GM19240 (cell line): ENCODE measurements at regions not wholly inside any gene's neighbourhood (a gene's known extent, or its start where the extent isn't known, plus 50 kb on each side); places are given as distances from the start of the nearest gene placed in this dataset.

ENCODE experiments used
- DNase-seq: peaks from one replicate; pipeline ENCODE4 v3.0.0; 2011; ENCODE audit warnings: low spot score; ENCODE audit not compliant: insufficient read length

DNA sequence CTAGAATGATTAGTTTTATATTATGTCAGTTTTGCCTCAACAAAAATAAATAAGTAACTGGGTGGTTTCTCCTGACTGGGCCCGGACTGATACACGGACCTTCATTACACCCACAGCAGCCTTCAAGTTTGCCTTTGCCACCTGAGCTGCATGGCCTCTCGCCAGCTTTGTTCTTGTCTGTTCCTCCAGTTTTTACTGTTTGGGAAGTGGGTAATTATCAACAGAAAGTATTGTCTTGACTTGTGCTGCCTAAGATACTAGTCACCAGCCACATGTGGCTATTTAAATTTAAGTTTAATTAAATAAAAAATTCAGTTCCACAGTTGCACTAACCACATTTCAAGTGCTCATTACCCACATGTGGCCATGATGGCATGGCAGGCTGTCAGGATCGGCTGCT, 74.7 kb upstream of the INTU start:
- no peak for DNase-seq

DNA sequence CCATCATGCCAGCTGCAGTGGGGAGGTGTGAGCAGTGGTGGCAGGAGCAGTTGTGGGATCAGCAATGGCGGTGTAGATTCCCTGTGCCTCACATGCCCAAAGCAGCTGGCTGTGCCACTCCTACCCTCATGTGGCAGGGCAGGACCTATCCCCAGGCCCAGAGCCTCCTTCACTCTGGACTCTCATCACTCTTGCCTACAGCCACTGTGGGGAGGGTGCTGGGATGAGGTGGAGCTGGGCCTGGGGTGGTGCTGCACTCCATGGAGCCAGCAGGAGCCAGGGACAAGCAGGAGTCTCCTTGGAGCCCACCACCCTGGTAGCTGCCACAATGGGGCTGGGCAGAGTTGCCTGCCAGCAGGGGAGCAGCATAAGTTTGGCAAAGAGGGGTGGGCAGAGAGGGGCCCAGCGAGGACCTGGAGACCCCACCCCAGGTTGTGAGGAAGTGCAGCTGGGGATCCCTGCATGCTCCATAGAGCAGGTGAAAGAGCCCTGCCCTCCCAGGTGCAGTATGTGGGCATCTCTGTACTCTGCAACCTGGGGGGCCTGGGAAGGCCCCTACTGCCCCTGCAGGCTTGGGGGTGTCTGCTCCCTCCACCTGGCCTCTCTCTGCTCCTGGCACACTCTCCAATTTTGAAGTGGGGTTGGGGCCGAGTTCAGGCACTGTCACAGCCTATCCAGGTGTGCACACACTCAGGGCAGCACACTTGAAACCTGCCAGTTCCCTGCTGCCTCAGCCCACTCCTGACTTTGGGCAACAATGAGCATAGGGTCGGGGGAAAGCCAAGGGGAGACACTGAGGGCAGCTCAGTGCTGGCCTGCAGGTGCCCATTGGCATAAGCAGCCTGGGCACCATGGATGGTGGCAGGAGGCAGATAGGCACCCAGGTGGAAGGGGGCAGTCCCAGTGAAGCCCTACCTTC, 74.0 kb upstream of the INTU start:
- DNase-seq, result no peak

DNA sequence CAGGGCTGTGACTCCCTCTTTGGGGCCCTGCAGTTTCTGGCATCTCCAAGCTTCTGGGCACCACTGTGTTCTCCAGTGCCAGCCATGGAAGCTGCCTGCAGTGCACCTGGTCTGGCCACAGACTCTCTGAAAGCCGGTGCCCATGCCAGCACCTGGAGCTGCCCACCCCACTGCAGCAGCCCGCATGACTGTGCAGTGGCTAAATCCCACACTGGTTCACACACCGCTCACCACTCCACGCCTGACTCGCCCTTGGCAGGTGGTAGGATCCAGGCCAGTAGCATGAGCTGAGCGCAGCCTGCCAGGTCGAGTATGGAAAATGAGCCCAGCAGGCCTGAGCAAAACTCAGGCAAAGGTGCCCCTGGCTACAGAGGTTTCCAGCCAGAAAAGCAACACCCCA, 72.8 kb upstream of the INTU start:
- DNase-seq, result no peak

DNA sequence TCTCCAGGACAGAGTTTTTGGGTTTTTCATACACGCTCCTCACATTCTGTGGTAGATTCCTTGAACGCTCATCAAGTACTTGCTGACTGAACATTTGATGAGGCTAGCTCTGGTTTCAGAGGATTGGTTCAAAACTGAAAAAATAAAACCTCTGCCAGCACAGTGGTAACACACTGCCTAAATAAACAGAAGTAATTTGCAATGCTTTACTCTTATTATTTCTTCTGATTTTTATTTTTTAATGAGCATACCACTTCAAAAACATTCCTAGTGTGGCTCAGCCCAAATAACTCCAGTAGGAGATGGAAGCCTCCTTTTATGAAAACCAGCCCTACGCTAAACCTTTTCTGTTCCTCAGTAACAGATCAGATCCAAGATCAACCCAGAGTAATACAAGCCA, 72.0 kb upstream of the INTU start:
- no peak for DNase-seq

DNA sequence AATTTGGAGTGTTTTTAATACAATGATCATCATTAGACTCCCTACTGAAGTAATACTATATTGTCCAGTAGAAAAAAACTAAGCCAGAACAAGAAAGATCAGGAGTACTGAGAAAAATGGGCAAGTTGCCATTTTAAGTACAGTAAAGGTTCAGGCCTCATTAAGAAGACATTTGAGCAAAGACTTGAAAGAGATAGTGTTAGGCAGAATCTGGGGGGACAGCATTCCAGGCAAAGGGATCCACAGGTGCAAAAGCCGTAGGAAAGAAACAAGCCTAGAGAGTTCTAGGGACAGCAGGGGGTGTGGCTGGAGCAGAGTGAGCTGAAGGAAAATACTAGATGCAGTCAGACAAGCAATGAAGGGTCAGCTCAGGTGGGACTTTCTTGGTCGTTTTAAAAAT, 58.1 kb upstream of the INTU start:
- no peak for DNase-seq

DNA sequence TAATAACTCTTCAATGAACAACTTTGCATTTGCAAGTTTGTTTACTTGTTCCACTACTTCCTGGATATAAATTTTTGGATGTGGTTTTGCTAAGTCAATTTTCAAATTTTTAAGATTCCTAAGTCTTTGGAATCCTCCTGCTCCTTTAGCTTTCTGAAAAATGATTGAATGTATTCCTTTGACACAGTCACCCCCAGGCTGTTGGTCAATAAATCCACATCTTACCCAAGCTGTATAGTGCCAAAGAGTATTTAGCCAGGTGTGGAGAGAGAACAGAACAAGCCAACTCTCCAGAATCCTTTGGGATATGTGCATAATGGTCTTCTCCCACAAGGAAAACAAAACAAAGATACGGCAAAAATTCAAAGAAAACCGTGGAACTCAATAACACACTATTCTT, 56.9 kb upstream of the INTU start:
- DNase-seq, result no peak

DNA sequence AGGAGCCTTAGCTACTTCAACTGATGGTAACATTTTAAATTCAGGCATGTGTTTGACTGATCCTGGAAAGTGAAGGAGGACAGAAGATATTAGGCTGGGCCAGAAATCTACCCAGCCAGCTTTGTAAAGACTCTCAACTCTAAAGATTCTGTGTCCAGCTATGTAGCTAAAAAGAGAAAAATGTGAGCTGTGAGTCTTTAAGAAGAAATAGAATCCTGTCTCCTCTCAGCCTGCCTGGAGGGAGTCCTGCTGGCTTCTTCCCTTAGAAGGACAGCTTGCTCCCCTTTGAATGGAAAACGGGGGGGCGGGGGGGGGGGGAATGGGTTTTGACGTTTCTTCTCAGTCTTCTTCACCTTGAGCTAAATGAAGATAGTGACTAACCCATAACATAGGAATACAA, 54.3 kb upstream of the INTU start:
- no peak for DNase-seq

DNA sequence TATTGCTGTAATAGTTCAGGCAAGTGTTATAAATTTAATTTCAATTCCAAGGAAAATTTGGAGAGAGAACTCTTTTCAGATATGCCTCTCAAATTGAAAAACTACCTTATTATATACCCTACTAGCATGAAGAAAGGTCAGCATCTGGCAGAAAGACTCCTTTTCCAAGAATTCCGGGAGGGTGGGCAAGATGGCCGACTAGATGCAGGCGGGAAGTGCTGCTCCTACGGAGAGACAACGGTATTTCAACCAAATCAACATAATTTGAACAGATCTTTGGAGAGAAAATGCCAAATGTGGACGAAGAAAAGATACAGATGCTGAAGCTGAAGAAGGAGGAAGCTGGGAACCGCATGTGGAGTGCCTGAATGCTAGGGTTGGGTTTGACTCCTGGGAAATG, 53.8 kb upstream of the INTU start:
- DNase-seq, result no peak

DNA sequence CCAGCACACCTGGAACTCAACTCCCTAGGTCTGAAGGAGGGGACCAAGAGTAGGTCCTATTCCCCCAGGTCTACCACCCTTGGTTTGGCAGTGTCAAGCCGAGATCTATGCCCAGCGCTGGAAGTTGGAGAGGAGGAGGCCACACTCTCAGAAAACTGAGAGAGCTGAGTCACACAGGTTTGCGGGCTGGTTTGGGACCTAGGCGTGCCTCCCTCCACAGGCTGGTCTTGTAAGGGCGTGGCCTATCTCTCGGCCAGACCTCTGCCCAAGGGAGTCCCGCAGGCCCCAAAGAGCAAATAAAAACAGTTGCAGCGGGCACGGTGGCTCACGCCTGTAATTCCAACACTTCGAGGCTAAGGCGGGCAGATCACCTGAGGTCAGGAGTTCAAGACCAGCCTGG, 52.9 kb upstream of the INTU start:
- DNase-seq, result no peak

DNA sequence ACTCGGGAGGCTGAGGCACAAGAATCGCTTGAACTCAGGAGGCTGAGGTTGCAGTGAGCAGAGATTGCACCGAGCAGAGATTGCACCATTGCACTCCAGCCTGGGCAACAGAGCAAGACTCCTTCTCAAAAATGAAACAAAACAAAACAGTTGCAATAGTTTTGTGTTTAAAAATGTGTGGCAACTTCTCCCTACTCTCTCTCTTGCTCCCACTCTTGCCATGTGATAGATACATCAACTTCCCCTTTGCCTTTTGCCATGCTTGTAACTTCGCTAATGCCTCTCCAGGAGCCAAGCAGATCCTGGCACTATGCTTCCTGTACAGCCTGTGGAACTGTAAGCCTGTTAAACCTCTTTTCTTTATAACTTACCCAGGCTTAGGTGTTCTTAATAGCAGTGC, 52.5 kb upstream of the INTU start:
- DNase-seq, result no peak

DNA sequence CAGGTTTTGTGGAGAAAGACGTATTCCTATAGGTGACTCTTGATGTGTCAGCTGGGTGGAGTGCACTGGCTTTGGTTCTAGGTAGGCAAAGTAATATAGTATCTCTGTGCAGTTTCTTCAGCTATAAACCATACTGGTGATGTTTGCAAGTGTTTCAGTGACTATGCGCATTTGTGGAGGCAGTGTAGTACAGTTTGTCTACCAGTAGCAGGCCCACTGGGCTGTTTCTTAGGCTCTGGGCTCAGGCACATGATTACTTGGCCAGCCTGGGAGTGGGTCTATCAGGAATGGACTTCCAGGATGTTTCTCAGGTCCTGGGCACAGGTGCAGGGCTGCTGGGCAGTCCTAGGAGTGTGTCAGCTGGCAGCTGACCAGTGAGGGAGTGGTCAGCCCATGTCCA, 51.9 kb upstream of the INTU start:
- DNase-seq, result no peak
